ENCODE measurements at regions not wholly inside any gene's neighbourhood (a gene's known extent, or its start where the extent isn't known, plus 50 kb on each side); places are given as distances from the start of the nearest gene placed in this dataset.

DNA sequence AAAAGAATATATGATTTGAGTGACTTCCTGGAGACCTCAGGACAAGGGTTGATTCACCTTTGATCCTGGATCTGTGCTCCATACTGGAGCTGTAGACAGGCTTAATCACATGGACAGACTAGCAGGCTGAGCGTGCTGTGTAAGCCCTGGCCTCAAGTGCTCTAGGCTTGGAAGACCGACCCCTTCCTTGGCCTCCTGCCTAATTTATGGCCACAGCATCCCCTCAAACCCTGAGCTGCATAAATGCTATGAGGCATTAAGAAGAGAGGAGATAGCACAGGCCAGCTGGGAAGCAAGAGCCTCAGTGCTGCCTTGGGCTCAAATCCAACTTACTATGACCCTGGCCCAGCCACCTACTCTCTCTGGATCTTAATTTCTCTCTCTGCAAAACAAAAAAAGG is 385.1 kb downstream of the BUD13 start:
- TF ChIP-seq, protein P1, sequence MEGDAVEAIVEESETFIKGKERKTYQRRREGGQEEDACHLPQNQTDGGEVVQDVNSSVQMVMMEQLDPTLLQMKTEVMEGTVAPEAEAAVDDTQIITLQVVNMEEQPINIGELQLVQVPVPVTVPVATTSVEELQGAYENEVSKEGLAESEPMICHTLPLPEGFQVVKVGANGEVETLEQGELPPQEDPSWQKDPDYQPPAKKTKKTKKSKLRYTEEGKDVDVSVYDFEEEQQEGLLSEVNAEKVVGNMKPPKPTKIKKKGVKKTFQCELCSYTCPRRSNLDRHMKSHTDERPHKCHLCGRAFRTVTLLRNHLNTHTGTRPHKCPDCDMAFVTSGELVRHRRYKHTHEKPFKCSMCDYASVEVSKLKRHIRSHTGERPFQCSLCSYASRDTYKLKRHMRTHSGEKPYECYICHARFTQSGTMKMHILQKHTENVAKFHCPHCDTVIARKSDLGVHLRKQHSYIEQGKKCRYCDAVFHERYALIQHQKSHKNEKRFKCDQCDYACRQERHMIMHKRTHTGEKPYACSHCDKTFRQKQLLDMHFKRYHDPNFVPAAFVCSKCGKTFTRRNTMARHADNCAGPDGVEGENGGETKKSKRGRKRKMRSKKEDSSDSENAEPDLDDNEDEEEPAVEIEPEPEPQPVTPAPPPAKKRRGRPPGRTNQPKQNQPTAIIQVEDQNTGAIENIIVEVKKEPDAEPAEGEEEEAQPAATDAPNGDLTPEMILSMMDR (IDR thresholded peaks at IDR 0.05; ENCODE audit: low read depth, low read length, missing input control): no peak
- TF ChIP-seq FOXA2 (IDR thresholded peaks at IDR 0.05) (no peak), YY1 (IDR thresholded peaks at IDR 0.05) (no peak)
